ENCODE measurements at regions not wholly inside any gene's neighbourhood (a gene's known extent, or its start where the extent isn't known, plus 50 kb on each side); places are given as distances from the start of the nearest gene placed in this dataset.

DNA sequence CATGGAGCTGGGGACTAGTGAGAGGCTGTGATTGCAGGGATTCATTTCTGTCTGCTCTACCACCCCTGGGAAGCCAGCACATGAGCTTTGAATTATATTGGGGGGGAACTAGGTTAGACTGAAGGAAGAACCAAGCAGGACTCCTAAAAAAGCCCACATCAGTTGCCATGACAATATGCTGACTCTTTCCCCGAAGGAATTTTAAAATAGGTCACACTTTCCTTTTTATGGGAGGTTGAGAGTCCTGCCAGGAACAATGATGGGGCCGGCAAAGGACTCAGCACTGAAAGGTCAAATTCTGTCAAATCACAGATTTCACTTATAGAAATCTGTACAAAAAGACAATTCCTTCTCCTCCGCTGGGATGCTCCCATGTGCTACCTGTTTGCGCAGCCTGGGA lies 130.8 kb downstream of the ZNF621 start:
- no peak for DNase-seq
- H3K9me3 ChIP-seq (ENCODE audit: control insufficient read depth, low read length): no peaks in the 10 kb centered on the region
- no peak overlapping the region for H3K9ac ChIP-seq (ENCODE audit: extremely low read depth, low read length, poor library complexity, severe bottlenecking)
- H3K4me3 ChIP-seq (ENCODE audit: low read length): no peak overlapping the region
- H3K27ac Mint-ChIP-seq: no peak overlapping the region
- TF ChIP-seq, protein P1, sequence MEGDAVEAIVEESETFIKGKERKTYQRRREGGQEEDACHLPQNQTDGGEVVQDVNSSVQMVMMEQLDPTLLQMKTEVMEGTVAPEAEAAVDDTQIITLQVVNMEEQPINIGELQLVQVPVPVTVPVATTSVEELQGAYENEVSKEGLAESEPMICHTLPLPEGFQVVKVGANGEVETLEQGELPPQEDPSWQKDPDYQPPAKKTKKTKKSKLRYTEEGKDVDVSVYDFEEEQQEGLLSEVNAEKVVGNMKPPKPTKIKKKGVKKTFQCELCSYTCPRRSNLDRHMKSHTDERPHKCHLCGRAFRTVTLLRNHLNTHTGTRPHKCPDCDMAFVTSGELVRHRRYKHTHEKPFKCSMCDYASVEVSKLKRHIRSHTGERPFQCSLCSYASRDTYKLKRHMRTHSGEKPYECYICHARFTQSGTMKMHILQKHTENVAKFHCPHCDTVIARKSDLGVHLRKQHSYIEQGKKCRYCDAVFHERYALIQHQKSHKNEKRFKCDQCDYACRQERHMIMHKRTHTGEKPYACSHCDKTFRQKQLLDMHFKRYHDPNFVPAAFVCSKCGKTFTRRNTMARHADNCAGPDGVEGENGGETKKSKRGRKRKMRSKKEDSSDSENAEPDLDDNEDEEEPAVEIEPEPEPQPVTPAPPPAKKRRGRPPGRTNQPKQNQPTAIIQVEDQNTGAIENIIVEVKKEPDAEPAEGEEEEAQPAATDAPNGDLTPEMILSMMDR (conservative IDR thresholded peaks at IDR 0.05): no peak
- no peaks in the 10 kb centered on the region for H3K9me3 Mint-ChIP-seq
- WGBS, 2 experiments (ENCODE audit: insufficient coverage in 1 of 2, insufficient read length in 1 of 2): 86 to 90% methylated on average over 2 to 4 of the region's 4 CpGs
- peaks cover 17% of the 10 kb centered on the region for H3K27me3 Mint-ChIP-seq (ENCODE audit: insufficient read depth)
- no peaks in the 10 kb centered on the region for H3K4me1 ChIP-seq (ENCODE audit: control insufficient read depth, insufficient read depth, low read length)
- H3K27ac ChIP-seq (ENCODE audit: low read depth, low read length): no peak overlapping the region
- peaks cover 8% of the 10 kb centered on the region for H3K4me1 Mint-ChIP-seq
- peaks cover 37% of the 10 kb centered on the region for H3K27me3 ChIP-seq (ENCODE audit: control insufficient read depth, insufficient read depth, low read length, poor library complexity, severe bottlenecking)
- H3K4me3 Mint-ChIP-seq: no peak overlapping the region
- no peaks in the 10 kb centered on the region for H3K36me3 Mint-ChIP-seq (ENCODE audit: low read depth)
- no peaks in the 10 kb centered on the region for H3K36me3 ChIP-seq (ENCODE audit: control insufficient read depth, insufficient read depth, low read length)

DNA sequence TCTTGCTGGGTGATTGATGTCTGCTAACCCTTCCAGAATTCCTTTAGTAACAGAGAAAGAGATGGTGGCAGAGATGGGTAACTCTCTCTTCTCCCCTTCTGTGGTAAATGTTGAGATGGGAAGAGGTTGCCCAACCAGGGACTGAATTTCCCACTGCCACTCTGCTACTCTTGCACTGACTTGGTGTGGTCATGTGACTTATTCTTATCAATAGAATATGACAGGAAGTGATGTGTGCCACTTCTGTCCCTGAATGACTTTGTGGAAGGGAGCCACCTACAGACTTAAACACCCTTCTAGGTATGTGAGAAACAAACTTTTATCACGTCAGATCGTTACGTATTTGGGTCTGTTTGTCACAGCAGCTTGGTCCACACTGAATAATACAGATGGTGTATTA lies 132.9 kb downstream of the ZNF621 start:
- Mint-ChIP-seq H3K4me1 (peaks cover 8% of the 10 kb centered on the region), H3K36me3 (ENCODE audit: low read depth) (no peaks in the 10 kb centered on the region), H3K4me3 (no peak overlapping the region), H3K9me3 (no peaks in the 10 kb centered on the region), H3K27ac (no peak overlapping the region), H3K27me3 (ENCODE audit: insufficient read depth) (peaks cover 6% of the 10 kb centered on the region)
- no peak for DNase-seq
- Histone ChIP-seq H3K27me3 (ENCODE audit: control insufficient read depth, insufficient read depth, low read length, poor library complexity, severe bottlenecking) (peaks cover 18% of the 10 kb centered on the region), H3K4me1 (ENCODE audit: control insufficient read depth, insufficient read depth, low read length) (no peaks in the 10 kb centered on the region), H3K36me3 (ENCODE audit: control insufficient read depth, insufficient read depth, low read length) (no peaks in the 10 kb centered on the region), H3K9ac (ENCODE audit: extremely low read depth, low read length, poor library complexity, severe bottlenecking) (no peak overlapping the region), H3K27ac (ENCODE audit: low read depth, low read length) (no peak overlapping the region), H3K9me3 (ENCODE audit: control insufficient read depth, low read length) (no peaks in the 10 kb centered on the region), H3K4me3 (ENCODE audit: low read length) (no peak overlapping the region)
- TF ChIP-seq, protein P1 (conservative IDR thresholded peaks at IDR 0.05): no peak
- WGBS, 2 experiments (ENCODE audit: insufficient coverage in 1 of 2, insufficient read length in 1 of 2): 90% methylated on average over 3 of the region's 3 CpGs; no CpG with 5 or more reads in 1 of the 2 experiments

DNA sequence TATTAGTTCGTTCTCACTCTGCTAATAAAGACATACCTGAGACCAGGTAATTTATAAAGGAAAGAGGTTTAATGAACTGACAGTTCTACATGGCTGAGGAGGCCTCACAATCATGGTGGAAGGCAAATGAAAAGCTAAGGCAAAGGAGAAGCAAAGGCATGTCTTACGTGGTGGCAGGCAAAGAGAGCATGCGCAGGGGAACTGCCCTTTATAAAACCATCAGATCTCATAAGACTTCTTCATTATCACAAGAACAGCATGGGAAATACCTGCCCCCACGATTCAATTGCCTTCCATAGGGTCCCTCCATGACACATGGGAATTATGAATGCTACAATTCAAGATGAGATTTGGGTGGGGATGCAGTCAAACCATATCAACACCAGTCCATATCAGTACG lies 133.5 kb downstream of the ZNF621 start:
- H3K27me3 ChIP-seq (ENCODE audit: control insufficient read depth, insufficient read depth, low read length, poor library complexity, severe bottlenecking): peaks cover 18% of the 10 kb centered on the region
- Mint-ChIP-seq H3K4me3 (no peak overlapping the region), H3K9me3 (no peaks in the 10 kb centered on the region), H3K4me1 (peaks cover 2% of the 10 kb centered on the region), H3K36me3 (ENCODE audit: low read depth) (no peaks in the 10 kb centered on the region), H3K27ac (no peak overlapping the region), H3K27me3 (ENCODE audit: insufficient read depth) (peaks cover 6% of the 10 kb centered on the region)
- no peak overlapping the region for H3K27ac ChIP-seq (ENCODE audit: low read depth, low read length)
- H3K9ac ChIP-seq (ENCODE audit: extremely low read depth, low read length, poor library complexity, severe bottlenecking): no peak overlapping the region
- TF ChIP-seq, protein P1 (conservative IDR thresholded peaks at IDR 0.05): no peak
- WGBS, 2 experiments (ENCODE audit: insufficient coverage in 1 of 2, insufficient read length in 1 of 2): 76% methylated on average over 5 of the region's 5 CpGs; no CpG with 5 or more reads in 1 of the 2 experiments
- no peaks in the 10 kb centered on the region for H3K9me3 ChIP-seq (ENCODE audit: control insufficient read depth, low read length)
- no peaks in the 10 kb centered on the region for H3K36me3 ChIP-seq (ENCODE audit: control insufficient read depth, insufficient read depth, low read length)
- no peaks in the 10 kb centered on the region for H3K4me1 ChIP-seq (ENCODE audit: control insufficient read depth, insufficient read depth, low read length)
- no peak overlapping the region for H3K4me3 ChIP-seq (ENCODE audit: low read length)
- DNase-seq: no peak

Data from endodermal cell (in vitro differentiated cells).